ENCODE measurements at regions not wholly inside any gene's neighbourhood (a gene's known extent, or its start where the extent isn't known, plus 50 kb on each side); places are given as distances from the start of the nearest gene placed in this dataset.

DNA sequence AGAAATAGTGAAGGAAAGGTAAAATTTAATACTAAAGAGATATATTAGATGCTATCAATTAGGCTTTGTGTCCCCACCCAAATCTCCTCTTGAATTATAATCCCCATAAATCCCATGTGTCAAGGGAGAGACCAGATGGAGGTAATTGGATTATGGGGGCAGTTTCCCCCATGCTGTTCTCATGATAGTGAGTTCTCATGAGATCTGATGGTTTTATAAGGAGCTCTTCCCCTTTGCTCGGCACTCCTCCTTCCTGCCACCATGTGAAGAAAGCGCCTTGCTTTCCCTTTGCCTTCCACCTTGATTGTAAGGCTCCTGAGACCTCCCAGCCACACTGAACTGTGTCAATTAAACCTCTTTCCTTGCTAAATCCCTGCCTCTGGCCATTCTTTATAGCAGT is 697.0 kb upstream of the RGMB start:
- Histone ChIP-seq H3K27ac (ENCODE audit: extremely low read depth, low read depth, low read length) (no peak overlapping the region), H3K4me1 (ENCODE audit: control insufficient read depth, insufficient read depth, low read length) (no peaks in the 10 kb centered on the region), H3K9me3 (ENCODE audit: control insufficient read depth, insufficient read depth, low read depth, low read length) (no peaks in the 10 kb centered on the region), H3K36me3 (ENCODE audit: control insufficient read depth in 2 of 2, insufficient read depth in 1 of 2, low read length in 2 of 2) (no peaks in the 10 kb centered on the region), H3K4me3 (ENCODE audit: low read depth, low read length) (no peak overlapping the region)
- TF ChIP-seq ZBTB21 (tag by site-specific recombination; IDR thresholded peaks at IDR 0.05), result no peak
- no peak for TF ChIP-seq ZFP37 (tag by site-specific recombination; IDR thresholded peaks at IDR 0.05)
- no peak for TF ChIP-seq ZSCAN5A (tag by site-specific recombination; IDR thresholded peaks at IDR 0.05)
- no peak for TF ChIP-seq ZNF791 (tag by site-specific recombination; IDR thresholded peaks at IDR 0.05)
- TF ChIP-seq ZNF239 (tag by site-specific recombination; IDR thresholded peaks at IDR 0.05), result no peak
- no peak for TF ChIP-seq KLF10 (tag by site-specific recombination; IDR thresholded peaks at IDR 0.05)
- TF ChIP-seq ZNF596 (tag by site-specific recombination; IDR thresholded peaks at IDR 0.05), result no peak
- TF ChIP-seq WT1 (tag by site-specific recombination; IDR thresholded peaks at IDR 0.05), result no peak
- no peak for TF ChIP-seq CTCF (tag by site-specific recombination; IDR thresholded peaks at IDR 0.05)
- TF ChIP-seq ZBTB17 (tag by site-specific recombination; IDR thresholded peaks at IDR 0.05), result no peak
- ChIA-PET CTCF (no interaction called here), POLR2A (no interaction called here)

DNA sequence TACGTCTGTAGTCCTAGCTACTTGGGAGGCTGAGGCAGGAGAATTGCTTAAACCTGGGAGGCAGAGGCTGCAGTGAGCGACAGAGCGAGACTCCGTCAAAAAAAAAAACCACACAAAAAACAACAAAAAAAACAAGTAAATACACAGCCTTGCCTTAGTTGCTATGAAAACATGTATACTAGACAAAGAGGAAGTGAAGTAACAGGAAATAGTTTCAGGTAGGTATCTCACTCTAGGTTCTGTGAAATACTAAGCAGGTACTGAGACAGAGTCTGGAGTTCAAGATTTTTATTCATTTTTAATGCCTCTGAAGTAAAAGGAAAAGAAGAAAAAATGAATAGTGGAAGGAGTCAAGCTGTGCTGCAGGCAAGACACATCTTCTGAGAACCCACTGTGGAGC is 687.9 kb upstream of the RGMB start:
- no peak overlapping the region for H3K4me3 ChIP-seq (ENCODE audit: low read depth, low read length)
- H3K36me3 ChIP-seq (ENCODE audit: control insufficient read depth in 2 of 2, insufficient read depth in 1 of 2, low read length in 2 of 2), result no peaks in the 10 kb centered on the region
- TF ChIP-seq ZNF169 (tag by site-specific recombination; IDR thresholded peaks at IDR 0.05) (no peak), RBAK (tag by site-specific recombination; IDR thresholded peaks at IDR 0.05) (no peak), ZNF292 (tag by site-specific recombination; IDR thresholded peaks at IDR 0.05; ENCODE audit: borderline replicate concordance, low read depth) (no peak), ZNF624 (tag by site-specific recombination; IDR thresholded peaks at IDR 0.05) (no peak), ZNF121 (tag by site-specific recombination; IDR thresholded peaks at IDR 0.05) (no peak), YY2 (tag by site-specific recombination; IDR thresholded peaks at IDR 0.05) (no peak), GLI4 (tag by site-specific recombination; IDR thresholded peaks at IDR 0.05) (no peak), KLF16 (tag by site-specific recombination; IDR thresholded peaks at IDR 0.05) (no peak), ZNF155 (tag by site-specific recombination; IDR thresholded peaks at IDR 0.05) (no peak), ZNF324 (tag by site-specific recombination; IDR thresholded peaks at IDR 0.05) (no peak), ZBTB17 (tag by site-specific recombination; IDR thresholded peaks at IDR 0.05) (no peak)
- TF ChIP-seq, protein P1, sequence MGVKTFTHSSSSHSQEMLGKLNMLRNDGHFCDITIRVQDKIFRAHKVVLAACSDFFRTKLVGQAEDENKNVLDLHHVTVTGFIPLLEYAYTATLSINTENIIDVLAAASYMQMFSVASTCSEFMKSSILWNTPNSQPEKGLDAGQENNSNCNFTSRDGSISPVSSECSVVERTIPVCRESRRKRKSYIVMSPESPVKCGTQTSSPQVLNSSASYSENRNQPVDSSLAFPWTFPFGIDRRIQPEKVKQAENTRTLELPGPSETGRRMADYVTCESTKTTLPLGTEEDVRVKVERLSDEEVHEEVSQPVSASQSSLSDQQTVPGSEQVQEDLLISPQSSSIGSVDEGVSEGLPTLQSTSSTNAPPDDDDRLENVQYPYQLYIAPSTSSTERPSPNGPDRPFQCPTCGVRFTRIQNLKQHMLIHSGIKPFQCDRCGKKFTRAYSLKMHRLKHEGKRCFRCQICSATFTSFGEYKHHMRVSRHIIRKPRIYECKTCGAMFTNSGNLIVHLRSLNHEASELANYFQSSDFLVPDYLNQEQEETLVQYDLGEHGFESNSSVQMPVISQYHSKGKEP (tag by site-specific recombination; IDR thresholded peaks at IDR 0.05), result no peak
- H3K4me1 ChIP-seq (ENCODE audit: control insufficient read depth, insufficient read depth, low read length), result no peaks in the 10 kb centered on the region
- POLR2A ChIA-PET, result no interaction called here
- H3K9me3 ChIP-seq (ENCODE audit: control insufficient read depth, insufficient read depth, low read depth, low read length), result no peaks in the 10 kb centered on the region
- CTCF ChIA-PET, result no interaction called here
- no peak overlapping the region for H3K27ac ChIP-seq (ENCODE audit: extremely low read depth, low read depth, low read length)
